ENCODE measurements at regions not wholly inside any gene's neighbourhood (a gene's known extent, or its start where the extent isn't known, plus 50 kb on each side); places are given as distances from the start of the nearest gene placed in this dataset.
A peak's percentile ranks its signal among the peaks of the same experiment; 100 is the strongest.
"Not testable (repeated sequence)": the region's sequence is repeated elsewhere in the genome, so short reads cannot be mapped to it uniquely, and the experiment has no call there.

DNA sequence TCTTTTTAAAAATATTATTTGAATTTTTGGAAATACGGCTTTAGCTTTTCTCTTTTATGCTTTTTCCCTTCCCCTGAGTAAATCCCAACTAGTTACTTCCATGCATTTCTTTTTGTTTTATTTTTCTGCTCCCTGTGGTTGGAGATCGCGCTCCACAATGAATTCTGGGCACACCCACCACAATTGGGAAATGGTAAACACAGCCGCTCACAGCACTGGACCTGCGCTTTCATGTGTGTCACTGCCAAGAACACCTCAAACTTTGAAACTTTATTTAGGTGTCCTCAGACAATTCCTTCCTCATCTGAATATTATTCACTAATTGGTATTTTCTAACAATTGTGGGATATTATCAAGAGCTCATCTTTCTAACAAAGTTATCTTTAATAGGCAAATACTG, 82.8 kb upstream of the TMEM18 start:
- no peak for DNase-seq (ENCODE audit: low read depth)

DNA sequence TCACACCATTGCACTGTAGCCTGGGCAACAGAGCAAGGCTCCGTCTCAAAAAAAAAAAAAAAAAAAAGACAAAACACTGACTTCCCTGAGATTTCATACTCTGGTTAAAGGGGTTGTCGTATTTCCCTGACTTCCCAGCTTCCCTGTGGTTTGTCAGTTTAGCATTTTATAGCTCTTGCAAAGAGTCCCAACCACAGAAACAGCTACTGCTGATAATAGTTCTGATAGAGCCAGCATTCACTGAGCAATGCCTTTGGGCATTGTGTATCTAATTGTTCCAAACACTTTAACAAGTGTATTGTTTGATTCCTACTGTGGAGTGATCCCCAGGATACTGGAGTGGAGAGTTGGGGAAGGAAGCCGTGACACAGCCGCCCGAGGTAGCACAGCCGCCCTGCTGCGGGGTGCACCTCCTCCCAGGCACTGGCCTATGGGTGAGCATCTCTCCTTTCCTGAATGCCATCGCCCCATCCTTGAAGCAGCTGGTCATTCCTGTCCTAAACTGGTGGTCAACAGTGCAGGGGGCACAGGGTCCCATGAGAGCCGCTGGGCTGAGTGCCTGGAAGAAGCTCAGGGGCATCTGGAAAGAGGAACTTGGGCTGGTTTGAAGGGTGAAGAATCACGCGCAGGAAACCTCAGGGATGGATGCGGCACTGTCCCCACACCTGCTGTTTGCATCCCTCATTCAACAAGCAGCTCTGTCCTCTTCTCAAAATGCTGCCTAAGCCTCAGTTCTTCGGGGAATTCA, 81.0 kb upstream of the TMEM18 start:
- DNase-seq (ENCODE audit: low read depth) = no peak

GRCh38 chr2:753123-753522, 75.9 kb upstream of the TMEM18 start:
- DNase-seq (ENCODE audit: low read depth) = no peak

DNA sequence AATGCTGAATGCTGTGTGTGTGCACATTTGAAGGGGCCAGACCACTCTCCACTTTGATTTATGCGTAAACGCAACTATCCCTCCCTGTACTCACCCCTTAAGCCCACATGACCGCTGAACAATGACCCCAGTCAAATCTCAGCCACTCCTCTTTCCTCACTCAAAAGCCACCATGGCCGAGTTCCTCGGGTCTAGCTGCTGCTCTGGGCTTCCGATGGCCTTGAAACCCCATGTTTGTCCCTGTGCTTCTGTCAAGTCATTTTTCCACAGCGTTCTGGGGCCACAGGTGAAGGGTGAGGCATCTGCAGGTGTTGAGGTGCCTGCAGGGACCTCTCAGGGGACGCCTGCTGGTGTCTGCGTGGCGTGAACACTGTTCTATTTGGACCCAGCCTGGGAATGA, 74.3 kb upstream of the TMEM18 start:
- DNase-seq (ENCODE audit: low read depth) = no peak

DNA sequence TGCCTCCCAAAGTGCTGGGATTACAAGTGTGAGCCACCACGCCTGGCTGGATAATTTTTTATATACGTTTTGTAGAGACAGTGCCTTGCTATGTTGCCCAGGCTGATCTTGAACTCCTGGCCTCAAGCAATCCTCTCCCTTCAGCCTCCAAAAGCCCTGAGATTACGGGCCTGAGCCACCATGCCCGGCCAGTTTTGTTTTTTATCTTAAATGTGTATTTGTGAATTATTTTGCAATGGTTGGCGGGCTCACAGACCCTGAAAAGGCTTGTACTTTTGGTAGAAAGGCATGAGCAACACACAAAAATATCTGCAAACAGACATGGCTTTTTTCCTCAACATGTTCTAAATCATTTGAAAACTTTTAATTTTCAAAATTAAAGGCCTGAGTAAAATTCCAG, 73.4 kb upstream of the TMEM18 start:
- DNase-seq (ENCODE audit: low read depth) = no peak

- no peak for DNase-seq (ENCODE audit: low read depth)
Observed at GRCh38 chr2:747762-748351, 70.7 kb upstream of the TMEM18 start.

- no peak for DNase-seq (ENCODE audit: low read depth)
Observed at GRCh38 chr2:746697-747096, 69.5 kb upstream of the TMEM18 start.

DNA sequence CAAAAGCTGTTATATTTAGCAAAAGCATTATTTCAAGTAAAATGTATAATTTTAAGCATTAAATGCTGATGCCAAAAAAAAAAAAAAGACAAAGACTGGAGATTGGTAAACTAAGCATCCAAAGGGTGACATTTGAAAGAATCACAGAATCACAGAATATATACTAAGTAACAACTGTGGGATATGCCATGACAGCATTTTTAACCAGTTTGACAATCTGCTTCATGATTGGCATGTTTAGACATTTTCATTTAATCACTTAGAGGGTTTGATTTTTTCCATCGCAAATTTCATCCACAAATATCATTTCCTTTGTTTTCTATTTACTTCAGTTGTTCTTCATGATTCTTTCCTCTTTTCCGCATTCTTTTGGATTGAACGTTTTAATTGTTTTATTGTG, 66.9 kb upstream of the TMEM18 start:
- DNase-seq (ENCODE audit: low read depth) = no peak

DNA sequence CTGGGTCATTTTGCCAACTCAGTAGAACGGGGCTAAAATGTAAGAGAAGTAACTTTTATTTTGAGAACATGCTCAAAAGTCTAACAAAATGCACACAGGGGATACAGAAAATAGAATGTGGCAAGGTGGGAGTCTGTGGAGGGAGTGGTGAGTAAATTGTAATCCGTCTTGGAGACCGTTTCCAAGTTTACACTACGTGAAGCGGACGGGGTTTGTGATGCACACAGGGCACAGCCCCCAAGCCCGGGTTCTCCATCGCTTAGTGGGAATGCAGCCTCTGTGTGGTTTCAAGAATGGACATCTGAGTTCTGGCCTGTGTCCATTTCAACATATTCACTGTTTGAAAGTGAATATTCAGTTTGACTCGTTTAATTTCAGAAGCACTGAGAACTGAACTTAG, 65.0 kb upstream of the TMEM18 start:
- no peak for DNase-seq (ENCODE audit: low read depth)

GRCh38 chr2:741195-741496, 63.9 kb upstream of the TMEM18 start:
- no peak for DNase-seq (ENCODE audit: low read depth)

GRCh38 chr2:740322-741194, 63.4 kb upstream of the TMEM18 start:
- peak; percentile 20 for DNase-seq (ENCODE audit: low read depth)

- DNase-seq (ENCODE audit: low read depth) = not testable (repeated sequence)
Observed at GRCh38 chr2:739864-740321, 62.7 kb upstream of the TMEM18 start.

- no peak for DNase-seq (ENCODE audit: low read depth)
Observed at GRCh38 chr2:736939-737338, 59.7 kb upstream of the TMEM18 start.

DNA sequence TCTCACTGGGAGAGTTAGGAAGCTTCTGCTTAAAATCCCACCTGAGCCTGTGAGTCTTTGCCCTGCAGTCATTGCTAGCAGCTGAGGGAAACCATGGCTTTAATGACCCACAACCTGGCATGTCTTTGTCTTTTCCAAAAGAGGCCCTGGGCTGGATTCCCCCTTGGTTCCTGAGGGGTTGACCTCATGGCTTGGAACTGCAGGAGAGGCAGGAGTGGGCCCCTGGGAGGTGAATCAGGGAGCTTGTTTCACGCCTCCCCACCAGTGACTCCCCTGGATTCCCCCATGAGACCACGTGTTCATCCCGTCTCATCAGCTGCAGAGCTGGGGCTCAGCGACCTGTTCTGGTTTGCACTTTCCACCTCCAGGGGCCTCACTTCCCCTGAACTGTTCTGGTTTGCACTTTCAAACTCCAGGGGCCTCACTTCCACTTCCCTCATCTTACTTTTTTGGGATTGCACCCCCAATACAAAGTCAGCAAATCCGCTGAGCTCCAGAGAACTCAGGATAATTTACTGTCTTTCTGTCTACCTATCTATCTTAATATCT, 58.5 kb upstream of the TMEM18 start:
- no peak for DNase-seq (ENCODE audit: low read depth)

- no peak for DNase-seq (ENCODE audit: low read depth)
Observed at GRCh38 chr2:734496-734895, 57.3 kb upstream of the TMEM18 start.

- DNase-seq (ENCODE audit: low read depth) = no peak
Observed at GRCh38 chr2:733495-733894, 56.3 kb upstream of the TMEM18 start.

- DNase-seq (ENCODE audit: low read depth) = no peak
Observed at GRCh38 chr2:733001-733400, 55.8 kb upstream of the TMEM18 start.

DNA sequence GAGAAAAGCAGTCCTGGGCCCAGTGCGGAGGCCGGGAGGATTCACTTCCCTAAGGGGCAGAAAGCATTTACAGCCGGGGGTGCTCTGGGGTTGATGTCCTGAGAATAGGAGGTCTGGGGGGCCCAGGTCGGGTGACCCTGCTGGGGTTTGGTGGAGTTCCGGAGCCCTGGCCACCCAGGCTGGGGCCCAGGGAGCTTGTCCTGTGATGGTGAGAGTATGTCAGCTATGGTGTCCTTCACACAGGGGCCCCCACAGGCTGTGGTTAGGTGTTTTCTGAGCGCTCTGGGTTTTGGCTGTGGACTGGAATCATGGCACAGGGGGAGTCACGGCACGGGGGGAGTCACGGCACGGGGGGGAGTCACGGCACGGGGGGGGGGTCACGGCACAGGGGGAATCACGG, 54.5 kb upstream of the TMEM18 start:
- no peak for DNase-seq (ENCODE audit: low read depth)

DNA sequence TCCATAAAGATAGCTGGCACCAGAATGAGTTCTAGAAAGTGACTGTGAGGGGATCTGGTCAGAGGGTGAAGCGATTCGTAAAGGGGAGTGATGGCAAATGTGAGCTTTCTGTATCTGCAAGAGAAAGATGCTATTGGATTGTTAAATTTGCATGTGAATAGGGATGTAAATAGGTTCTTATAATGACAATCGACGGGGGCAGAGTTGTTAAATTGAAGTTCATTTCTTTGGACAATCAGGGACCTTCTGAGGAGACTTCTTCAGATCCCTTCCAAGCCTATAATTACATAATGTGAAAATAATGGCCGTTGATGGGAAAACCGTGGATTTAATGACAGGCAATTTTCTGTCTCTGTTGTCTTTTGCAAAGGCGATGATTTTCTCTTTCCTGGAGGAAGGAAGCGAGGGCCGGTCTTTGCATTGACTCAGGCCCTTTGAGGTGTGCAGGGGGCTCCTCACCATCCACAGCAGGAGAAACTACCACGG, 52.2 kb upstream of the TMEM18 start:
- no peak for DNase-seq (ENCODE audit: low read depth)

DNA sequence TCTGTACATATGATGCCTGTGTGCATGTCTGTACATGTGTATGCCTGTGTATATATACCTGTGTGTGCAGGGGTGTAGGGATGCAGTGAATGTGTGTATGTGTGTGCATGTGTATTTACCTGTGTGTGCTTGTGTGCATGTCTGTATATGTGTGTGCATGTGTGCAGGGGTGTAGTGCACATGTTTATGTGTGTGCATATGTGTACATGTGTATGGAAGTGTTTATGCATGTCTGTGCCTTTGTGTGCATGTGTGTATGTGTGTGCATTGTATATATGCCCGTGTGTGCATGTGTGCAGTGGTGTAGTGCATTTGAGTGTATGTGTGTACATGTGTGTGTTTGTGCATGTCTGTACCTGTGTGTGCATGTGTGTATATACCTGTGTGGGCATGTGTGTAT, 51.0 kb upstream of the TMEM18 start:
- no peak for DNase-seq (ENCODE audit: low read depth)

DNA sequence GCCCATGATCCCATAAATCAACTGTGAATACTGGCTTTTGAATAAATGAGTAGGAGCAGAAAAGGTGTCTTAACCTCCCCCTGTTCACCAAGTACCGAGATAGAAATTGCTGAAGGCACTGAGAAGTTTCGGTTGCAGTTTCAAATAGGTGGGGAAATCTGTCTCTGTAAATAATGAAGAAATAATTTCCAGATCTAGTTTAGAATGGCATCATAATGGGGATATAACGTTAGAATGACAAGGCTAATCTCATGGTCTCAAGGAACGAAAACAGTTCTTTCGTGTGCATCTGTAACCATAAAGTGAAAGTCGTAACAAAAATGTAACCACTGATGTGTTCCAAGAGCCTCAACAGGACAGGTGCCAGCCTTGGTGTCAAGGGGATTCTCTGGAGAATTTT, 49.9 kb upstream of the TMEM18 start:
- DNase-seq (ENCODE audit: low read depth) = no peak

Data from T follicular helper cell (primary cell).